ENCODE measurements at regions not wholly inside any gene's neighbourhood (a gene's known extent, or its start where the extent isn't known, plus 50 kb on each side); places are given as distances from the start of the nearest gene placed in this dataset.

DNA sequence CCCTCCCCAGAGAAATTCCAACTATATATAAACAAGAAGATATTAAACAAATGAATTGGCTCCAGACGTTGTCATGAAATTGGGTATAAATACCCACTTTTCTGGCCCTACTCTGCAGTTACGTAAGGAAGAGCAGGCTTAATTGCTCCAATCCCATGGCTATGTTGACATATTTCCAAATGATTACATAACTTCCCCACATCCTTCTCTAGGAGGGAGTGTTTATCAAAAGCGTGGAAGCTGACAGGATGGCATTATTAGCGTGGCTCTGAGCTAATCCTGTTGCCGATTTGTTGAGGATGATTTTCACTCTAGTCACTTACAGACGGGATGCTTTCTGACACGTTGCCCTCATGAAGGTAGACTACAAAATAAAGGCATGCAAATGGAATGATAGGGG, 347.5 kb upstream of the TMCO5A start:
- TF ChIP-seq CTCF (IDR thresholded peaks at IDR 0.05) (no peak), POLR2A (IDR thresholded peaks at IDR 0.05) (no peak)

Data from testis (tissue), 2 donors.